Neural cell (in vitro differentiated cells): ENCODE measurements at regions not wholly inside any gene's neighbourhood (a gene's known extent, or its start where the extent isn't known, plus 50 kb on each side); places are given as distances from the start of the nearest gene placed in this dataset.

Source experiments
- H2AFZ ChIP-seq: fragments of 200-600, 300-800 bp; sonication (generic), shearing (Covaris generic); 2 replicates; pipeline ENCODE4 v1.6.0; 2014; ENCODE audit warnings: low read depth, mild to moderate bottlenecking, antibody characterized with exemption, low read length, moderate library complexity
- H3F3A ChIP-seq: fragments of 200-600 bp; shearing (Covaris generic); 2 replicates; pipeline ENCODE4 v1.6.1; 2016; ENCODE audit warnings: mild to moderate bottlenecking, moderate library complexity, mixed read lengths, antibody characterized with exemption, low read length; ENCODE audit not compliant: insufficient read depth, poor library complexity, severe bottlenecking
- H3K27ac ChIP-seq: fragments of 200-600, 300-800 bp; sonication (generic), shearing (Covaris generic); 2 replicates; pipeline ENCODE4 v1.5.1; 2014; ENCODE audit warnings: mild to moderate bottlenecking, low read length, moderate library complexity
- H3K27me3 ChIP-seq: fragments of 300-800, 200-600 bp; sonication (generic), shearing (Covaris generic); 2 replicates; pipeline ENCODE4 v1.6.0; 2014; ENCODE audit warnings: mild to moderate bottlenecking, low read depth, low read length, moderate library complexity; ENCODE audit not compliant: insufficient read depth
- H3K36me3 ChIP-seq: fragments of 300-800, 200-600 bp; sonication (generic), shearing (Covaris generic); 2 replicates; pipeline ENCODE4 v1.5.1; 2014; ENCODE audit warnings: mild to moderate bottlenecking, antibody characterized with exemption, low read length, moderate library complexity; ENCODE audit not compliant: insufficient read depth
- H3K4me2 ChIP-seq: fragments of 300-800, 200-600 bp; sonication (generic), shearing (Covaris generic); 2 replicates; pipeline ENCODE4 v1.6.0; 2014; ENCODE audit warnings: mild to moderate bottlenecking, low read length
- H3K4me3 ChIP-seq: fragments of 300-800, 200-600 bp; sonication (generic), shearing (Covaris generic); 2 replicates; pipeline ENCODE4 v1.5.1; 2014; ENCODE audit warnings: mild to moderate bottlenecking, low read length, moderate library complexity
- H3K79me2 ChIP-seq: fragments of 200-600 bp; shearing (Covaris generic); replicated peaks from 2 replicates; pipeline ENCODE4 v1.6.0; 2014; ENCODE audit warnings: mild to moderate bottlenecking, low read length, moderate library complexity; ENCODE audit not compliant: insufficient read depth
- H3K9ac ChIP-seq: fragments of 300-800, 200-600 bp; sonication (generic), shearing (Covaris generic); 2 replicates; pipeline ENCODE4 v1.6.1; 2016; ENCODE audit warnings: mild to moderate bottlenecking, low read length, mixed read lengths
- H3K9me2 ChIP-seq: fragments of 200-600 bp; shearing (Covaris generic); 2 replicates; pipeline ENCODE4 v1.6.1; 2016; ENCODE audit warnings: mild to moderate bottlenecking, low read length, mixed read lengths; ENCODE audit not compliant: insufficient read depth
- H3K9me3 ChIP-seq: fragments of 200-600, 300-800 bp; sonication (generic), shearing (Covaris generic); 2 replicates; pipeline ENCODE4 v1.6.1; 2016; ENCODE audit warnings: mild to moderate bottlenecking, mixed run types, low read length, moderate library complexity, mixed read lengths
- H4K20me1 ChIP-seq: fragments of 200-600 bp; shearing (Covaris generic); 2 replicates; pipeline ENCODE4 v1.6.1; 2016; ENCODE audit warnings: mild to moderate bottlenecking, mixed run types; ENCODE audit not compliant: insufficient read depth
- CTCF ChIP-seq: fragments of 450-650 bp; IDR thresholded peaks from 2 replicates; pipeline ENCODE4 v1.5.1; 2014; ENCODE audit warnings: antibody characterized with exemption, mild to moderate bottlenecking, moderate library complexity; ENCODE audit not compliant: poor library complexity, severe bottlenecking
- EP300 ChIP-seq: fragments of 450-650 bp; conservative IDR thresholded peaks from 2 replicates; pipeline ENCODE4 v1.6.1; 2014; ENCODE audit warnings: antibody characterized with exemption, mild to moderate bottlenecking, moderate library complexity; ENCODE audit not compliant: poor library complexity, severe bottlenecking
- EZH2 ChIP-seq: fragments of 200-600, 300-800 bp; shearing (Covaris generic), sonication (generic); IDR thresholded peaks from 2 replicates; pipeline ENCODE4 v1.6.1; 2014; ENCODE audit warnings: antibody characterized with exemption, low read length, borderline replicate concordance, mild to moderate bottlenecking; ENCODE audit not compliant: insufficient read depth, poor library complexity, severe bottlenecking
- MXI1 ChIP-seq: fragments of 450-650 bp; conservative IDR thresholded peaks from 2 replicates; pipeline ENCODE4 v1.6.1; 2014; ENCODE audit warnings: antibody characterized with exemption, mild to moderate bottlenecking; ENCODE audit not compliant: poor library complexity, severe bottlenecking
- POLR2AphosphoS5 ChIP-seq: IDR thresholded peaks from 2 replicates; pipeline ENCODE4 v1.6.1; 2012
- RAD21 ChIP-seq: fragments of 450-650 bp; conservative IDR thresholded peaks from 2 replicates; pipeline ENCODE4 v1.6.1; 2014; ENCODE audit warnings: antibody characterized with exemption, mild to moderate bottlenecking, moderate library complexity
- SMC3 ChIP-seq: fragments of 450-650 bp; conservative IDR thresholded peaks from 2 replicates; pipeline ENCODE4 v1.6.1; 2014; ENCODE audit warnings: antibody characterized with exemption, mild to moderate bottlenecking, moderate library complexity; ENCODE audit not compliant: poor library complexity
- TAF1 ChIP-seq: IDR thresholded peaks from 2 replicates; pipeline ENCODE4 v1.6.1; 2012; ENCODE audit warnings: low read depth
- TF ChIP-seq, protein P1 (sequence below): IDR thresholded peaks from 2 replicates; pipeline ENCODE4 v1.6.1; 2012; ENCODE audit warnings: borderline replicate concordance

GRCh38 chr13:37383046-37383445, 215.5 kb downstream of the POSTN start:
- no peak overlapping the region for H2AFZ ChIP-seq
- H3K27me3 ChIP-seq = no peaks in the 10 kb centered on the region
- H3K9me3 ChIP-seq = no peaks in the 10 kb centered on the region
- no peak overlapping the region for H3K4me2 ChIP-seq
- no peak overlapping the region for H3K27ac ChIP-seq
- H3K36me3 ChIP-seq = no peaks in the 10 kb centered on the region
- H3K4me3 ChIP-seq = no peak overlapping the region
- H3F3A ChIP-seq = no peaks in the 10 kb centered on the region
- H3K9me2 ChIP-seq = no peaks in the 10 kb centered on the region
- no peak for TF ChIP-seq POLR2AphosphoS5
- no peak for TF ChIP-seq CTCF
- TF ChIP-seq MXI1 = no peak
- no peak for TF ChIP-seq TAF1
- no peak for TF ChIP-seq EZH2
- no peak for TF ChIP-seq SMC3
- no peak for TF ChIP-seq EP300
- TF ChIP-seq, protein P1, sequence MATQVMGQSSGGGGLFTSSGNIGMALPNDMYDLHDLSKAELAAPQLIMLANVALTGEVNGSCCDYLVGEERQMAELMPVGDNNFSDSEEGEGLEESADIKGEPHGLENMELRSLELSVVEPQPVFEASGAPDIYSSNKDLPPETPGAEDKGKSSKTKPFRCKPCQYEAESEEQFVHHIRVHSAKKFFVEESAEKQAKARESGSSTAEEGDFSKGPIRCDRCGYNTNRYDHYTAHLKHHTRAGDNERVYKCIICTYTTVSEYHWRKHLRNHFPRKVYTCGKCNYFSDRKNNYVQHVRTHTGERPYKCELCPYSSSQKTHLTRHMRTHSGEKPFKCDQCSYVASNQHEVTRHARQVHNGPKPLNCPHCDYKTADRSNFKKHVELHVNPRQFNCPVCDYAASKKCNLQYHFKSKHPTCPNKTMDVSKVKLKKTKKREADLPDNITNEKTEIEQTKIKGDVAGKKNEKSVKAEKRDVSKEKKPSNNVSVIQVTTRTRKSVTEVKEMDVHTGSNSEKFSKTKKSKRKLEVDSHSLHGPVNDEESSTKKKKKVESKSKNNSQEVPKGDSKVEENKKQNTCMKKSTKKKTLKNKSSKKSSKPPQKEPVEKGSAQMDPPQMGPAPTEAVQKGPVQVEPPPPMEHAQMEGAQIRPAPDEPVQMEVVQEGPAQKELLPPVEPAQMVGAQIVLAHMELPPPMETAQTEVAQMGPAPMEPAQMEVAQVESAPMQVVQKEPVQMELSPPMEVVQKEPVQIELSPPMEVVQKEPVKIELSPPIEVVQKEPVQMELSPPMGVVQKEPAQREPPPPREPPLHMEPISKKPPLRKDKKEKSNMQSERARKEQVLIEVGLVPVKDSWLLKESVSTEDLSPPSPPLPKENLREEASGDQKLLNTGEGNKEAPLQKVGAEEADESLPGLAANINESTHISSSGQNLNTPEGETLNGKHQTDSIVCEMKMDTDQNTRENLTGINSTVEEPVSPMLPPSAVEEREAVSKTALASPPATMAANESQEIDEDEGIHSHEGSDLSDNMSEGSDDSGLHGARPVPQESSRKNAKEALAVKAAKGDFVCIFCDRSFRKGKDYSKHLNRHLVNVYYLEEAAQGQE = no peak
- TF ChIP-seq RAD21 = no peak
- H4K20me1 ChIP-seq = no peaks in the 10 kb centered on the region
- no peak overlapping the region for H3K9ac ChIP-seq
- H3K79me2 ChIP-seq = no peaks in the 10 kb centered on the region

- no peaks in the 10 kb centered on the region for H3K27me3 ChIP-seq
- H3K27ac ChIP-seq = no peak overlapping the region
- H3K9ac ChIP-seq = no peak overlapping the region
- no peaks in the 10 kb centered on the region for H3K79me2 ChIP-seq
- no peak for TF ChIP-seq RAD21
- TF ChIP-seq CTCF = no peak
- no peak for TF ChIP-seq POLR2AphosphoS5
- TF ChIP-seq, protein P1 = no peak
- TF ChIP-seq MXI1 = no peak
- TF ChIP-seq EZH2 = no peak
- H3K36me3 ChIP-seq = no peaks in the 10 kb centered on the region
- no peak overlapping the region for H2AFZ ChIP-seq
- no peaks in the 10 kb centered on the region for H3F3A ChIP-seq
- no peaks in the 10 kb centered on the region for H4K20me1 ChIP-seq
- H3K9me2 ChIP-seq = no peaks in the 10 kb centered on the region
- no peak overlapping the region for H3K4me2 ChIP-seq
- no peaks in the 10 kb centered on the region for H3K9me3 ChIP-seq
- H3K4me3 ChIP-seq = no peak overlapping the region
These were observed 216.4 kb downstream of the POSTN start for GRCh38 chr13:37382146-37382545.
